ENCODE measurements at regions not wholly inside any gene's neighbourhood (a gene's known extent, or its start where the extent isn't known, plus 50 kb on each side); places are given as distances from the start of the nearest gene placed in this dataset.
A peak's percentile ranks its signal among the peaks of the same experiment; 100 is the strongest.

- no peak for DNase-seq (ENCODE audit: low spot score)
- H3K4me3 ChIP-seq, result no peak overlapping the region
- no peak overlapping the region for H3K27ac ChIP-seq
- no peak for TF ChIP-seq CTCF (IDR thresholded peaks at IDR 0.05)
Observed at GRCh38 chr13:44104969-44105368, 225.3 kb downstream of the LACC1 start.

GRCh38 chr13:44106266-44107152 lies 226.8 kb downstream of the LACC1 start:
- DNase-seq (ENCODE audit: low spot score), result no peak
- peak overlapping the region in 1 of 2 donors; percentile 62 for H3K27ac ChIP-seq

GRCh38 chr13:44107357-44108121 lies 227.8 kb downstream of the LACC1 start:
- TF ChIP-seq CTCF (IDR thresholded peaks at IDR 0.05), result no peak
- no peak overlapping the region for H3K4me3 ChIP-seq
- DNase-seq (ENCODE audit: low spot score), result no peak
- H3K27ac ChIP-seq, result peak overlapping the region in 1 of 2 donors; percentile 62

More at GRCh38 chr13:44106266-44107152, 226.8 kb downstream of the LACC1 start:
- H3K4me3 ChIP-seq, result no peak overlapping the region
- no peak for TF ChIP-seq CTCF (IDR thresholded peaks at IDR 0.05)

GRCh38 chr13:44108331-44108858 lies 228.7 kb downstream of the LACC1 start:
- no peak overlapping the region for H3K4me3 ChIP-seq
- no peak for DNase-seq (ENCODE audit: low spot score)
- peak overlapping the region in 1 of 2 donors; percentile 62 for H3K27ac ChIP-seq
- no peak for TF ChIP-seq CTCF (IDR thresholded peaks at IDR 0.05)

- Histone ChIP-seq H3K27ac (no peak overlapping the region), H3K4me3 (no peak overlapping the region)
- no peak for TF ChIP-seq CTCF (IDR thresholded peaks at IDR 0.05)
- DNase-seq (ENCODE audit: low spot score), result no peak
Observed at GRCh38 chr13:44110091-44110621, 230.5 kb downstream of the LACC1 start.

- DNase-seq (ENCODE audit: low spot score), result no peak
- H3K27ac ChIP-seq, result peak overlapping the region in 1 of 2 donors; percentile 24
- no peak overlapping the region for H3K4me3 ChIP-seq
- TF ChIP-seq CTCF (IDR thresholded peaks at IDR 0.05), result no peak
Observed at GRCh38 chr13:44111701-44112100, 232.0 kb downstream of the LACC1 start.
